ENCODE measurements at regions not wholly inside any gene's neighbourhood (a gene's known extent, or its start where the extent isn't known, plus 50 kb on each side); places are given as distances from the start of the nearest gene placed in this dataset.

- ATAC-seq (no peak), DNase-seq (ENCODE audit: missing footprints) (no peak)
- intact Hi-C loops (cut with DNase I), result no loop called here
Measured at GRCh38 chr15:46872981-46873330, 844.3 kb upstream of the SEMA6D start.

- intact Hi-C loops (cut with DNase I), result no loop called here
- no peak for ATAC-seq
- DNase-seq (ENCODE audit: missing footprints), result no peak
Measured at GRCh38 chr15:46879032-46879770, 838.1 kb upstream of the SEMA6D start.

DNA sequence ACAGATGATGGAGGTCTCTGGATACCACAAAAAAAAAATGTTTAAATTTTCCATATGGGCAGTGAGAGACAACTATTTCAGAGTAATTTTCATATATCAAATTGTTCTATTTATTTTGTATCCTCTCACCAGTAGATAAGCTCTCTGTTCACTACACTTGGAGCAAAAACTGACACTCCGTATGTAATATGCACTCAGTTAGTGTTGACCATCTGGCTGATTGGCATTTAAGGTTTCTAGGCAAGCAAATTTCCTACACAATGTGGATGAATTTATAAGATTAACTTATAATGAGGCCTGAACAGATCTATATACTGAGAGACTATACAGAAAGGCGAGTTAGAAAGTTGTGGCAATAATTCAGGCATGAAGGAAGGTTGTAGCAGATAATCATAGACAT, 836.5 kb upstream of the SEMA6D start:
- ATAC-seq, result no peak
- intact Hi-C loops (cut with DNase I), result no loop called here

GRCh38 chr15:46892621-46893160, 824.6 kb upstream of the SEMA6D start:
- DNase-seq (ENCODE audit: missing footprints) (no peak), ATAC-seq (no peak)

More for the DNA sequence above, 836.5 kb upstream of the SEMA6D start:
- DNase-seq (ENCODE audit: missing footprints), result no peak

GRCh38 chr15:46894644-46895043, 822.7 kb upstream of the SEMA6D start:
- intact Hi-C loops (cut with DNase I), result no loop called here
- DNase-seq (ENCODE audit: missing footprints) (no peak), ATAC-seq (no peak)

More at GRCh38 chr15:46892621-46893160, 824.6 kb upstream of the SEMA6D start:
- intact Hi-C loops (cut with DNase I), result no loop called here

DNA sequence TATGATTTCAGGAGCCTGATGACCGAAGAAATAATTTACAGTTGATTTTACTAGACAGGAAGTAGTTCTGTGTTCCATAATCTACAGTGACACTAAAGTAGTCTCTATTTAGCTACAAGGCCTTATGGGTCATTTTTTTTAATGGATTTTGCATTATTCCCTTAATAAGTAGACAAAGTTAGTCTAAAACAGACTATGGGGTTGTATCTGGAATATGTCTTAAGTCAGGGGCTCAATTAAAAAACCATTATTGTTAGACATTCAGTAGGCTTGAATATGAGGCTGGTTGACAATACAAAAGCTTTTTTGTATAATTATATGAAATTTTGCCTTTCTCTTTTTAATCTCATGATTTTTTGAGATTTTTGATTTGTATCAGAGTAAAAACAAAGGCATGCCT, 820.0 kb upstream of the SEMA6D start:
- intact Hi-C loops (cut with DNase I), result no loop called here
- no peak for ATAC-seq
- no peak for DNase-seq (ENCODE audit: missing footprints)

DNA sequence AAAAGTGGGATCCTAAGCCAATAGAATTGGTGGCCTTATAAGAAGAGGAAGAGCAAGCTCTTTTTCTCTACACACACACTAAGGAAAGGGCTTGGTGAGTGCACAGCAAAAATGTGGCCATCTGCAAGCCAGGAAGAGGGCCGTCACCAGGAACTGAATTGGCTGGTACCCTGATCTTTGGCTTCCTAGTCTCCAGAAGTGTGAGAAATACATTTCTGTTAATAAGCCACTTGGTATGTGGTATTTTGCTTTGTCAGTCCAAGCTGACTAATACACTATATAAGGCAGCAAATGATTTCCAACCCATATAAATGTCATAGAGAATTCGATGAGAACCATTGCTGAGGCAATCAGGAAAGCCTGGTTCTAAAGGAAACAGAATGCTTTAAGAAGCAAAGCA, 816.3 kb upstream of the SEMA6D start:
- intact Hi-C loops (cut with DNase I), result no loop called here
- ATAC-seq (no peak), DNase-seq (ENCODE audit: missing footprints) (no peak)

DNA sequence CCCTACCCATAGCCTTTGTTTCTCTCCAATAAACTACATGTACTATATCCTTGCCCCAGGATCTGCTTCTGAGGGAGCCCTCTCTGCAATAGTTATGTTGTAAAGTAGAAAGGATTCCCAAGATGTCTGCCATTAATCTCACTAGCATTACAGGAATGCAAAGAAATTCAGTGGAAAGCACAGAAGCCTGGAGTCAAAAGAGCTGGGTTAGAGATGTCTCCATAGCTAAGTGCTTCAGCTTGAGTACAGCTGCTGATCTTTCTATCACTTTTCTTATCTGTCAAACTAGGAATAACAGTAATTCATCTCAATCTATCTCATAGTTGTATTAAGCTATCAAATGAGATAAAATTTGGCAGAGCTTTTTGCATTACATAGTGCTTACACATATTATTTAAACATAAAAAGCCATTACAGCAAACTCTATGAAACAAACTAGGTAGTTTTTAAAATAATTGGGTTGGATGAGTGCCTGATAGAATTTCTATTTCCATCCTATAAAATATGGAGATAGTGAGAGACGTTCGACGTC, 799.5 kb upstream of the SEMA6D start:
- no peak for ATAC-seq
- intact Hi-C loops (cut with DNase I), result no loop called here
- DNase-seq (ENCODE audit: missing footprints), result no peak

DNA sequence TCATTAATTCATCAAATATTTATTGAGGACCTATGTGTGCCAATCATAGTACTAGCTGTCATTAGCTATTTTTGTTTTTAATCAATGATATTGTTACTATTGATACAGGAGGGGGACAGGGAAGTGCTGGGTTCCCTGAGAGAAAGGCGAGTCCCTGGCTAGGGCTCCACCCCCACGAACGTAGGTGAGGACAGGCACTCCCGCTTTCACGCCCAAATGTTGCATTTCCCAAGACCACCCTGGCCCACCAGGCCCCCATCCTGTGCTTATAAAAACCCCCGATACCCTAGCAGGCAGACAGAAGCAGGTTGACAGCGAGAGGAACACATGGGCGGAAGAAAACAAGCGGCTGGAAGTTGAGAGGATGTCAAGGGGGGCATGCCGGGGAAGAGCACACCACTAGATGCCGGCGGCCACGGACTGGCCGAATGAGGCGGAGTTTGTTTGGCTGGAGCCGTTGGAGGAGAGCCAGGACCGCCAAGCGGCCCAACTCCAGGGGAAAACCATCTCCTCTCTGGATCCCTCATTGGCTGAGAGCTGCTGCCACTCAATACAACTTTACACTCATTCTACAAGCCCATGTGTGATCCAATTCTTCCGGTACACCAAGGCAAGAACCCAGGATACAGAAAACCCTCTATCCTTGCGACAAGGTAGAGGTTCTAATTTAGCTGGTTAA, 798.7 kb upstream of the SEMA6D start:
- intact Hi-C loops (cut with DNase I), result no loop called here
- DNase-seq (ENCODE audit: missing footprints), result peak; percentile 48
- no peak for ATAC-seq

GRCh38 chr15:46921891-46922290, 795.4 kb upstream of the SEMA6D start:
- ATAC-seq (peak; percentile 54), DNase-seq (ENCODE audit: missing footprints) (no peak)
- intact Hi-C loops (cut with DNase I), result no loop called here

GRCh38 chr15:46930426-46930825, 786.9 kb upstream of the SEMA6D start:
- ATAC-seq, result no peak
- no peak for DNase-seq (ENCODE audit: missing footprints)
- intact Hi-C loops (cut with DNase I), result no loop called here

DNA sequence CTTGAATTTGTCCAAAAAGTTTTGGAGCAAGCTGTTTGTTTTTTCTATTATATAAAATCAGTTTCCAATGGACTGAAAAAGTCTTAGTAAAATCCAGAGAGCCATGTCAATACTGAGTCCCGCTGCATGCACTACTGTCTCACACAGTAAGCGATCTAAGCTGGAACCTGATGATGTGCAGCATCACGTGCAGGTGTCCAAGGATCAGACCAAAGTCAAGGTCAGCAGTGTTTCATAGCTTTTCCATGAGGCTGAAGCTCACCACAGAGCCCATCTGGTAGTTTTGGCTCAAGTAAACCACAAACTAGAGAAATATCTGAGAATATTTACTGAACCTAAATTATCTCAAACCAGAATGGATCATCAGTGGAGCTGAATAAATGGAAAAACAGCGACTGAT, 784.0 kb upstream of the SEMA6D start:
- intact Hi-C loops (cut with DNase I), result no loop called here

GRCh38 chr15:46934851-46935250, 782.5 kb upstream of the SEMA6D start:
- intact Hi-C loops (cut with DNase I), result no loop called here
- DNase-seq (ENCODE audit: missing footprints) (no peak), ATAC-seq (no peak)

More for the DNA sequence above, 784.0 kb upstream of the SEMA6D start:
- ATAC-seq, result no peak
- DNase-seq (ENCODE audit: missing footprints), result no peak

DNA sequence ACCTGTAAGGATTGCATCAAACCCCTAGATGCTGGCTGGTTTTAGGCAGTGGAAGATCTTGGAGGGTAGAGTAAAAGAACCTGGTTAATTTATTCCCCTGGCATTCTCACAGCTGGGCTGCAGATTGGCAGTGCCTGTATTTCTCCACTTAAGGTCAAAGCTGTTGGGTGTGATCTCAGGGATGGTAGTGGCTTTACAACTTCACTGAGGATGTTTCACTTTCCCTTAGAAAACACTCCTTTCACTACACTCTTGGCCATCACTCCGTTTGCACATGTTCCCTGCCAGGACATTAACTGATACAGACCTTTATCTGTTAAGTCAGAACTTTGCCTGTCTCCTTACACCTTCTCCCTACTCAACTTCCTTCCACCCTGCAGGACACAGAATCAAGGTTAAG, 779.1 kb upstream of the SEMA6D start:
- intact Hi-C loops (cut with DNase I), result no loop called here
- ATAC-seq (no peak), DNase-seq (ENCODE audit: missing footprints) (no peak)

DNA sequence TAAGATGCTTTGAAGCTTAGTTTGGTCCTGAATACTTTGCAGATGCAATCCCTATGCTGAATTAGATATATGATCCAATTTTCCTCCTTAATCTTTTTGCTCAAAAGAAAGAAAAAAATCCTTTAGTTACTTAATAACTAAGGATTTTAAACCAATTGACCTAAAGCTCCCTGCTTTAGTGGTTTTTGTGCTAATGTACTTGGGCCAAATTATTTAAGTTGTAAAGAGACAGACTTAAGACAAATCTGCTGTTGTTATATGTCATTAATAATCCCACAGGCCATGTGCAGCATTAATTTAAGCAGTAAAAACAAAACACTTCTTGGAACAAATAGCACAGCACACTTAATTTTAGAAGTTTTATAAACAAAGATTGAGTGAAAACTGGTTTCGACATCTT, 776.1 kb upstream of the SEMA6D start:
- DNase-seq (ENCODE audit: missing footprints) (no peak), ATAC-seq (no peak)
- intact Hi-C loops (cut with DNase I), result no loop called here

DNA sequence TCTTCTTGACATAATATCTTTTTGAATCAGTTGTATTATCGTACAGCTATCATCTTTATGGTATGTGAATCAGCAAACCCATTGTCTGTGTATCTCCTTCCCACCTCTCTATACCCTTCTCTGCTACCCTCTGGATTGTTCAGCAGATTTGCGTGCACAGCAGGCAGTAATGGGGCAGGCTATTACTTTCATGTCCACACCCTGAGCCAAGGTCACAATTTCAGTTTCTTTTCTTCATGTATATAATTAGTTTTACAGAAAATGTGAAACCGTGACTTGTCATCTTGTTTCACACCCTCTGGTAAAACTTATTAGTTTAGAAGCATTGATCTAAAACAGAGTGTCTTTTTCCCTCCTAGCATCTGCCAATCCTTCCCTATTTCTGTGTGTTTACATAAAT, 770.4 kb upstream of the SEMA6D start:
- intact Hi-C loops (cut with DNase I), result no loop called here
- no peak for DNase-seq (ENCODE audit: missing footprints)
- no peak for ATAC-seq

DNA sequence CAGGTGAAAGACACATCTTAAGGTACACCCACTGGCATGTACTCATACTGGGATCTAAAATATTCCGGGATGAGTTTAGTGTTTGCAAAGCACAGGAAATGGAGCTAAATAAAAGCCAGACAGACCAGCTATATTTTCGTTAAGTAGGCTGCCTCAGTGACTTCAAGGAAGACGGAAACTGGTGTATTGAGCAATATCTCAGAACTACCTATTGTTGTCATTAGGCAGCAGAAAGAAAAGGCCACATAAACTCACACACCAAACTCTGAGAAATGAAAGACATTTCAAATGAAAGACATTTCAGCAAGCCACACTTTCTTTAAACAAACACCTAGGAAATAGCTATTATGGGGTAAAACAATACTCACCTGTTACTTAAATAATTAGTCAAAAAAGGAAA, 761.7 kb upstream of the SEMA6D start:
- ATAC-seq, result no peak
- no peak for DNase-seq (ENCODE audit: missing footprints)
- intact Hi-C loops (cut with DNase I), result loop anchor here (5.0 kb wide), 2 partner anchors 93 to 782 kb away; no protein-coding TSS in a partner anchor

DNA sequence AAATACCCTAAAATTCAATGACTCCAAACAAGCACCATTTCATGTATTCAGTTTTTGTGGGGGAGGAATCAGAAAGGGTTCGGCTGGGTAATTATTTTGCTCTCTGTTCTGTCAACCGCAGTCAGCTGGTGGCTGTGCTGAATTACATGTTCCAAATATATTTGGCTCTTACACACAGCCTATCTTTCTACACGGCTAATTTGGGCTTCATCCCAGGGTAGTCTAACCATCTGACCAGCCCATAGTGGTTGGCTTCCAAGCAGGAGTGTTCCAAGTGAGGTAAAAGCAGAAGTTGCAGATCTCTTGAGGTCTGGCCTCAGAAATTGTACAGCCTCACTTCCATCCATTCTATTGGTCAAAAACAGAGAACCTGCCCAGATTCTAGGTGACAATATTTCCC, 760.8 kb upstream of the SEMA6D start:
- intact Hi-C loops (cut with DNase I), result loop anchor here (5.0 kb wide), 2 partner anchors 94 to 781 kb away; no protein-coding TSS in a partner anchor
- DNase-seq (ENCODE audit: missing footprints) (peak; percentile 49), ATAC-seq (peak; percentile 99)

DNA sequence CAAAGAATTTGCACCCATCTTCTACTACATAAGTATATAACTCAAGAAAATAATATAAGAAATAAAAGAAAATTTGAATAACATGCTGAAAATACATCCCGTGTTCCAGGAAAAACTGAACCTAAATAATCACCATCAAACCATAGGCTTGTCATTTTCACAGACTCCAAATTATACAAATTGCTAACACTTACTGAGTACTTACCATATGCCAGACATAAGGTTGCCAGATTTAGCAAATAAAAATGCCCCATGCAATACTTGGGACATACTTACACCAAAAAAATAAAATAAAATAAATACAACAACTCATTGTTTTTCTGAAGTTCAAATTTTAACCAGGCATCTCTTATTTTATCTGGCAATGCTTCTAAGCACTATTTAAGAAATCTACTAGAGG, 760.4 kb upstream of the SEMA6D start:
- ATAC-seq (no peak), DNase-seq (ENCODE audit: missing footprints) (no peak)
- intact Hi-C loops (cut with DNase I), result loop anchor here (5.0 kb wide), 2 partner anchors 95 to 780 kb away; no protein-coding TSS in a partner anchor

DNA sequence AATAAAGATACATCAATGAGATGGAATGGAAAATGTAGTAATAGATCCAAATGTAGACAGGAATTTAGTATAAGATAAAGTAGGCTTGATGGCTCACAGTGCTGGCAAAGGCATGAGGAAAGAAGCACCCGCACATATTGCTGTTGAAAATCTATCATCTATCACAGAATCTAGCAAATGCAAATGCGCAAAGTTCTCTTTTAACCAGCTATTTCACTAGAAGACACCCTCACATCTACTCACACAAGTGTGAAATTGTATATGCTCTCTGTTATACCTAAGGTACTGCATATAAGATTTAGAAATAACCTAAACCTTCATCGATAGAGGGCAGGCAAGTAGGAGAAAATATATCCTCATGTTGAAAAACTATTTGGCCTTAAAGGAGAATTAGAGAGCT, 756.7 kb upstream of the SEMA6D start:
- intact Hi-C loops (cut with DNase I), result no loop called here
- ATAC-seq, result no peak
- DNase-seq (ENCODE audit: missing footprints), result no peak
